NB4 (cell line): ENCODE measurements at regions not wholly inside any gene's neighbourhood (a gene's known extent, or its start where the extent isn't known, plus 50 kb on each side); places are given as distances from the start of the nearest gene placed in this dataset.

ENCODE experiments used
- DNase-seq: peaks from one replicate; pipeline ENCODE4 v3.0.0; 2010; ENCODE audit warnings: low read depth
- H3K4me3 ChIP-seq: one replicate; pipeline ENCODE4 v1.5.1; 2011; ENCODE audit warnings: mild to moderate bottlenecking, low read depth, low read length, moderate library complexity
- MAX ChIP-seq: IDR thresholded peaks from 2 replicates; pipeline ENCODE4 v1.6.1; 2011; ENCODE audit warnings: low read depth, low read length
- MYC ChIP-seq: IDR thresholded peaks from 2 replicates; pipeline ENCODE4 v1.6.1; 2011; ENCODE audit warnings: low read depth, low read length
- POLR2A ChIP-seq: IDR thresholded peaks from 2 replicates; pipeline ENCODE4 v1.6.1; 2011; ENCODE audit warnings: mild to moderate bottlenecking; ENCODE audit not compliant: insufficient read length; ENCODE audit errors: extremely low read depth
- TF ChIP-seq, protein P1 (sequence below): IDR thresholded peaks from one replicate; pipeline ENCODE4 v1.5.1; 2012; ENCODE audit warnings: low read depth, low read length

DNA sequence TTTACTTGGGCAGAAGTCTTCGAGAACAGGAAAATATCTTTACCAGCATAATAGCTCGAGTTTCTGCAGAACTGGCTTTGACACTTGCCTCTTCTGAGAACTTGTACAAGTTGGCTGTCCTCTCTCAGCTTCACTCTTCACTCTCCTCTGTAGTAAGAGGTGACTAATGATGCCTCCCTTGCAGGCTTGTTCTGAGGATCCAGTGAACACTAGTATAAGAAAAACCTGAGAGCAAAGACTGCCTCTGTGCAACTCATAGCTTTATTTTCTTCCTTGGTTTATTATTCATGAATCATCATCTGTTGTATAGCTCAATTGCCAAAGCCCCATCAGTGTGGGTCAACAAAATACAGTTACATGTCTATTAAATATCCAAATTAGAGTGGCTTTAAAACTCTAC lies 266.7 kb upstream of the CLNK start:
- H3K4me3 ChIP-seq, result no peak overlapping the region
- DNase-seq, result no peak
- TF ChIP-seq, protein P1, sequence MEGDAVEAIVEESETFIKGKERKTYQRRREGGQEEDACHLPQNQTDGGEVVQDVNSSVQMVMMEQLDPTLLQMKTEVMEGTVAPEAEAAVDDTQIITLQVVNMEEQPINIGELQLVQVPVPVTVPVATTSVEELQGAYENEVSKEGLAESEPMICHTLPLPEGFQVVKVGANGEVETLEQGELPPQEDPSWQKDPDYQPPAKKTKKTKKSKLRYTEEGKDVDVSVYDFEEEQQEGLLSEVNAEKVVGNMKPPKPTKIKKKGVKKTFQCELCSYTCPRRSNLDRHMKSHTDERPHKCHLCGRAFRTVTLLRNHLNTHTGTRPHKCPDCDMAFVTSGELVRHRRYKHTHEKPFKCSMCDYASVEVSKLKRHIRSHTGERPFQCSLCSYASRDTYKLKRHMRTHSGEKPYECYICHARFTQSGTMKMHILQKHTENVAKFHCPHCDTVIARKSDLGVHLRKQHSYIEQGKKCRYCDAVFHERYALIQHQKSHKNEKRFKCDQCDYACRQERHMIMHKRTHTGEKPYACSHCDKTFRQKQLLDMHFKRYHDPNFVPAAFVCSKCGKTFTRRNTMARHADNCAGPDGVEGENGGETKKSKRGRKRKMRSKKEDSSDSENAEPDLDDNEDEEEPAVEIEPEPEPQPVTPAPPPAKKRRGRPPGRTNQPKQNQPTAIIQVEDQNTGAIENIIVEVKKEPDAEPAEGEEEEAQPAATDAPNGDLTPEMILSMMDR, result no peak
- TF ChIP-seq POLR2A (no peak), MAX (no peak), MYC (no peak)

- DNase-seq, result no peak
- TF ChIP-seq MAX (no peak), MYC (no peak), POLR2A (no peak)
- TF ChIP-seq, protein P1, result no peak
- no peak overlapping the region for H3K4me3 ChIP-seq
These were observed 264.6 kb upstream of the CLNK start for GRCh38 chr4:10949039-10949733.

- H3K4me3 ChIP-seq, result no peak overlapping the region
- DNase-seq, result no peak
- TF ChIP-seq MYC, result no peak
- no peak for TF ChIP-seq POLR2A
- TF ChIP-seq MAX, result no peak
- TF ChIP-seq, protein P1, result no peak
These were observed 263.3 kb upstream of the CLNK start for GRCh38 chr4:10947898-10948297.

GRCh38 chr4:10944321-10944720 lies 259.8 kb upstream of the CLNK start:
- no peak for DNase-seq
- TF ChIP-seq POLR2A, result no peak
- TF ChIP-seq, protein P1, result no peak

DNA sequence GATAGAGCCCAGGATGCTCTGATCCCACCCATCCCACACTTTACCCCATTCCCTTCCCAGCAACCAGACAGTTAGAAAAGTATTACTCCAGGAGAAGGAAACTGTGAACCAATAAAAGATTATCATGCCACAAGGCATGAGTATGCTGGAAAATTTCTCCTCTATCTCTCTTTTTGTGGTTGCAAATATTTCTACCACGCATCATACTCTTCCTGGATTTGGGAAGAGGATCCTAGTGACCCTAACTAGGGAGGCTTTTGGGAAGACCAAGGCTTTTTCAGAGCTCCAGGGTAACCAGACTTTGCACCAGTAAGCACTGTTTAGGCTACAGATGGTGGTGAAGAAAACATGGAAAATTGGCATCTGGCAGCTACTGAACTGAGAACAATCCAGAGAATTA lies 257.6 kb upstream of the CLNK start:
- no peak overlapping the region for H3K4me3 ChIP-seq
- TF ChIP-seq MYC (no peak), MAX (no peak)
- TF ChIP-seq, protein P1, result no peak
- no peak for DNase-seq

More at GRCh38 chr4:10944321-10944720, 259.8 kb upstream of the CLNK start:
- no peak overlapping the region for H3K4me3 ChIP-seq

GRCh38 chr4:10929818-10930217 lies 245.2 kb upstream of the CLNK start:
- no peak overlapping the region for H3K4me3 ChIP-seq
- no peak for DNase-seq
- TF ChIP-seq POLR2A (no peak), MYC (no peak), MAX (no peak)
- TF ChIP-seq, protein P1, result no peak
